ENCODE measurements at regions not wholly inside any gene's neighbourhood (a gene's known extent, or its start where the extent isn't known, plus 50 kb on each side); places are given as distances from the start of the nearest gene placed in this dataset.

DNA sequence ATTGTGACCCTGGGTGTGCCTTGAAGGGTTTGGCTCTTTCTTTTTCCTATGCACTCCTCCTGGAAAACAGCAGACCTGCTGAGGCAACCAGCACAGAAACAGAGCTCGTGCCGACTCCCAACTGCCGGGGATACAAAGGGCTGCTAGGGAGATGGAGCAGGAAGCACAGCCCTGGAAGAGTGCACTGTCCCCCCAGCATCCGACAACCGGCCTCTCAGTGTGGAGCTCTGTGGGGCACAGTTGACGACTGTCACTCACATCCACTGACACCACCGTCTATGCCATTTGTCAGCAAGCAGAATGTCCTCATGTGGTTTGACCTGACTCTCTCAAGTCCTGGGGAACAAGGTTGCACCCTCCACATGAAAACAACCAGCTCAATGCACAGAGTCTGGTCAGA lies 290.4 kb downstream of the TNS1 start:
- no peak for DNase-seq (ENCODE audit: low read depth)
- no peak overlapping the region for H3K4me3 ChIP-seq (ENCODE audit: low read depth, low read length)
- TF ChIP-seq, protein P1, sequence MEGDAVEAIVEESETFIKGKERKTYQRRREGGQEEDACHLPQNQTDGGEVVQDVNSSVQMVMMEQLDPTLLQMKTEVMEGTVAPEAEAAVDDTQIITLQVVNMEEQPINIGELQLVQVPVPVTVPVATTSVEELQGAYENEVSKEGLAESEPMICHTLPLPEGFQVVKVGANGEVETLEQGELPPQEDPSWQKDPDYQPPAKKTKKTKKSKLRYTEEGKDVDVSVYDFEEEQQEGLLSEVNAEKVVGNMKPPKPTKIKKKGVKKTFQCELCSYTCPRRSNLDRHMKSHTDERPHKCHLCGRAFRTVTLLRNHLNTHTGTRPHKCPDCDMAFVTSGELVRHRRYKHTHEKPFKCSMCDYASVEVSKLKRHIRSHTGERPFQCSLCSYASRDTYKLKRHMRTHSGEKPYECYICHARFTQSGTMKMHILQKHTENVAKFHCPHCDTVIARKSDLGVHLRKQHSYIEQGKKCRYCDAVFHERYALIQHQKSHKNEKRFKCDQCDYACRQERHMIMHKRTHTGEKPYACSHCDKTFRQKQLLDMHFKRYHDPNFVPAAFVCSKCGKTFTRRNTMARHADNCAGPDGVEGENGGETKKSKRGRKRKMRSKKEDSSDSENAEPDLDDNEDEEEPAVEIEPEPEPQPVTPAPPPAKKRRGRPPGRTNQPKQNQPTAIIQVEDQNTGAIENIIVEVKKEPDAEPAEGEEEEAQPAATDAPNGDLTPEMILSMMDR (IDR thresholded peaks at IDR 0.05; ENCODE audit: low read depth, low read length): no peak
- TF ChIP-seq POLR2A (IDR thresholded peaks at IDR 0.05; ENCODE audit: extremely low read depth, insufficient read length): no peak
- TF ChIP-seq, protein P2, sequence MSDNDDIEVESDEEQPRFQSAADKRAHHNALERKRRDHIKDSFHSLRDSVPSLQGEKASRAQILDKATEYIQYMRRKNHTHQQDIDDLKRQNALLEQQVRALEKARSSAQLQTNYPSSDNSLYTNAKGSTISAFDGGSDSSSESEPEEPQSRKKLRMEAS (IDR thresholded peaks at IDR 0.05; ENCODE audit: low read depth, low read length): no peak
- TF ChIP-seq MYC (IDR thresholded peaks at IDR 0.05; ENCODE audit: low read depth, low read length): no peak

DNA sequence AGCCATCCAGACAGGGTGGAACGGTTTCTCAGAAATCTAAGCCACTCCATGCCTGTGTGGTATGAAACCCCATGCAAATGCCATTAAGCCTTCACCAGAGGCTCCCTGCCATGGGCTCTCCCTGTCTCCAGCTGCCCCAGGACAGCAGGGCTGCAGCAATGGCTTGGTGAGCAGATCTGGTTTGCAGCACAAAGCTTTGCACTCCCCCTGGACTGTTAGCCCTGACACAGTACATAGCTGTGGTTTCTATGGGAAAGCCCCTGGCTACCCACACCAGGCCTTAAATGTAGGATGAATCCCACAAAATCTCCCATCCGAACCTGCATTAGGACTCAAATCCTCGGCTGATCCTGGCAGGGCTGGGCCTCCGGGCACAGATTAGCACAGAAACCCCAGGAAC lies 291.6 kb downstream of the TNS1 start:
- no peak overlapping the region for H3K4me3 ChIP-seq (ENCODE audit: low read depth, low read length)
- DNase-seq (ENCODE audit: low read depth): no peak
- TF ChIP-seq POLR2A (IDR thresholded peaks at IDR 0.05; ENCODE audit: extremely low read depth, insufficient read length): no peak
- TF ChIP-seq MYC (IDR thresholded peaks at IDR 0.05; ENCODE audit: low read depth, low read length): no peak
- TF ChIP-seq, protein P2 (IDR thresholded peaks at IDR 0.05; ENCODE audit: low read depth, low read length): no peak
- TF ChIP-seq, protein P1 (IDR thresholded peaks at IDR 0.05; ENCODE audit: low read depth, low read length): no peak

DNA sequence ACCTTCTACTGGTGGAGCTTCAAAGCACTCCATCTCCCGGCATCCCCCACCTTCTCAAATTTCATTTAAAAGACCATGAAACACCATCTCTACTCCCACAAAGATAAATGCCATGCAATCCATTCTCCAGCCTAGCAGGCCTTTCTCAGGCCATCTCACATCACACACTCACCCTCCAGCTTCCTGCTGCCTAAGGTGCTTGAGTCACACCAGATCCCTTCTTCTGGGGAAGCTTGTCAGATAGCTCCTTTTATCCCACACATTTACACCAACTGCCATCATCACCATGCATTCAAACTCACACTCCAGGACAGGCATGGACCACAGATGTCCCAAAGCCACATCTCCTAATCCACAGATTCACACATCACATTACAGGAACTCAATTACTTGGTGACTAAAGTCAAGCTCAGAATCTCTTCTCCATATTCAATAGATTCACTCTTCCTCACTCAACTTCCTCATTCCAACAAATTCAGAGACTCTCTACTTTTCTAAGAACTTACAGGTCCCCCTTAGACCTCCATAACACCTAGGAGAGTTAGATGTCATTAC lies 292.5 kb downstream of the TNS1 start:
- DNase-seq (ENCODE audit: low read depth): no peak
- TF ChIP-seq, protein P1 (IDR thresholded peaks at IDR 0.05; ENCODE audit: low read depth, low read length): no peak
- TF ChIP-seq POLR2A (IDR thresholded peaks at IDR 0.05; ENCODE audit: extremely low read depth, insufficient read length): no peak
- TF ChIP-seq, protein P2 (IDR thresholded peaks at IDR 0.05; ENCODE audit: low read depth, low read length): no peak
- no peak for TF ChIP-seq MYC (IDR thresholded peaks at IDR 0.05; ENCODE audit: low read depth, low read length)
- no peak overlapping the region for H3K4me3 ChIP-seq (ENCODE audit: low read depth, low read length)

DNA sequence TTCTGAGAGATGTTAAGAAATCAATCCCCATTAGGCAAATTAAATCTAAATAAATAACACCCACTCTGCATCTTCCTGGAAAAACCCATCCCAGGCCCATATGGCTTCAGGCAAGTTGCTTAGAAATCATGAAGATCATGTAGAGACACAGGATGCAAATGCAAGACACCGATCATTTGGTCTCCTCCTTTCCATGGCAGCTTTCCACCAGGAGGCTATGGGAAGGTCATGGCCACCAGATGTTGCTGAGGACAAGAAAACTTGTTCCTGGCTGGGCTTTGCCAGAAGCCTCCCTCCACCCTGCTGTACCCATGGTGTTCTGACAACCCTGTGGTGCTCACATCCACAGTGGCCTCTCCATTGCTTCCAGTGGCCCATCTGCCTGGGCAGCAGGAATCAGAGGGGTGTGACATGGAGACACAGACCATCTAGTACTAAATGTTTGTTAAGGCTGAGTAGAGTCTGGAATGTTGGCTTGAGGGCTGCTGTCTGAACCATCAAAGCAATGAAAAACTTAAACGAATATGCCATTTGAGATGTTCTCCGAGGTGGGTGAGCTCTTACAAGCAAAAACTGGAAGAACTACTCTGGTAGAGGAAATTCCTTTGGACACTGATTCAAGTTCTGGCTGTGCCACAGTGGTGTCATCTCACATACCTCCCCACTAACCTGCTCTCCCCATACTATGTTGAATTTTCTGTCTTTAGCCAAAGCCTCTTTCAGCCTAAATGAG lies 293.2 kb downstream of the TNS1 start:
- TF ChIP-seq, protein P2 (IDR thresholded peaks at IDR 0.05; ENCODE audit: low read depth, low read length): no peak
- TF ChIP-seq MYC (IDR thresholded peaks at IDR 0.05; ENCODE audit: low read depth, low read length) (no peak), POLR2A (IDR thresholded peaks at IDR 0.05; ENCODE audit: extremely low read depth, insufficient read length) (no peak)
- TF ChIP-seq, protein P1 (IDR thresholded peaks at IDR 0.05; ENCODE audit: low read depth, low read length): no peak
- no peak for DNase-seq (ENCODE audit: low read depth)
- H3K4me3 ChIP-seq (ENCODE audit: low read depth, low read length): no peak overlapping the region

DNA sequence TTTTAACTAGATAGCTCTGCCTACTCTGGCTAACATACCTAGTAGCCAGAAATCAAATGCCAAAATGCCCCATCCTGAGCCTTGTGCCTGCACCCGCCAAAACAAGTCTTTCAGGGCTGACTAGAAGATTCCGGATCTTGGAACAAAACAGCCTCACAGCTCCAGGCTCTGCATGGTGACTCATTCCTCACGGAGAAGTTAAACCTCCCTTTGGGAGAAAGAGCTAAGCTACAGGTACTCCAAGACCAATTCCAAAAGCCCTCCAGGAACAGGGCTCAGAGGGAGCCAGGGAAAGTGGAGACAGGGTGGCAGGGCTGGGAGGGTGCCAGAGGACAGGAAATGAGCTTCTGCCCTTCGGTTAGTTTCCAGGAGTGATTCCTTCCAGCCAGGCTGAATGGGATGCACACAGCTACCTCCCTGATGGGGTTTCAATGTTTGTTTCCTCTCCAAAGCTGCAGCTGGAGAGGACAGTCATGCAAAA lies 295.6 kb downstream of the TNS1 start:
- no peak overlapping the region for H3K4me3 ChIP-seq (ENCODE audit: low read depth, low read length)
- TF ChIP-seq, protein P1 (IDR thresholded peaks at IDR 0.05; ENCODE audit: low read depth, low read length): no peak
- TF ChIP-seq POLR2A (IDR thresholded peaks at IDR 0.05; ENCODE audit: extremely low read depth, insufficient read length) (no peak), MYC (IDR thresholded peaks at IDR 0.05; ENCODE audit: low read depth, low read length) (no peak)
- TF ChIP-seq, protein P2 (IDR thresholded peaks at IDR 0.05; ENCODE audit: low read depth, low read length): no peak
- no peak for DNase-seq (ENCODE audit: low read depth)

All from NB4 (cell line).